Vagina (tissue), 2 donors: ENCODE measurements at regions not wholly inside any gene's neighbourhood (a gene's known extent, or its start where the extent isn't known, plus 50 kb on each side); places are given as distances from the start of the nearest gene placed in this dataset.

Source experiments
- POLR2A ChIP-seq, 2 donors: fragments of 450-650 bp; IDR thresholded peaks; one replicate each; pipeline ENCODE4 v1.6.1; 2017; ENCODE audit warnings: antibody characterized with exemption in 2 of 2, mild to moderate bottlenecking in 2 of 2, moderate library complexity in 2 of 2
- POLR2AphosphoS5 ChIP-seq, 2 donors: sonication (generic); formaldehyde crosslinking; IDR thresholded peaks; one replicate each; pipeline ENCODE4 v1.9.0; 2017; ENCODE audit warnings: antibody characterized with exemption in 2 of 2, mild to moderate bottlenecking in 2 of 2, low read depth in 1 of 2; ENCODE audit not compliant: insufficient read depth in 1 of 2
- TF ChIP-seq, protein P1 (sequence below), 3 experiments: fragments of 450-650 bp in 2 of 3; fragments of 200-600 bp in 1 of 3; sonication (generic) in 1 of 3; IDR thresholded peaks; one replicate each; pipeline ENCODE4 v1.5.1; 2017 to 2019; ENCODE audit warnings: antibody characterized with exemption in 3 of 3, mild to moderate bottlenecking in 2 of 3, moderate library complexity in 2 of 3

GRCh38 chr16:47903470-47903869, 252.3 kb downstream of the ABCC12 start:
- TF ChIP-seq, protein P1, sequence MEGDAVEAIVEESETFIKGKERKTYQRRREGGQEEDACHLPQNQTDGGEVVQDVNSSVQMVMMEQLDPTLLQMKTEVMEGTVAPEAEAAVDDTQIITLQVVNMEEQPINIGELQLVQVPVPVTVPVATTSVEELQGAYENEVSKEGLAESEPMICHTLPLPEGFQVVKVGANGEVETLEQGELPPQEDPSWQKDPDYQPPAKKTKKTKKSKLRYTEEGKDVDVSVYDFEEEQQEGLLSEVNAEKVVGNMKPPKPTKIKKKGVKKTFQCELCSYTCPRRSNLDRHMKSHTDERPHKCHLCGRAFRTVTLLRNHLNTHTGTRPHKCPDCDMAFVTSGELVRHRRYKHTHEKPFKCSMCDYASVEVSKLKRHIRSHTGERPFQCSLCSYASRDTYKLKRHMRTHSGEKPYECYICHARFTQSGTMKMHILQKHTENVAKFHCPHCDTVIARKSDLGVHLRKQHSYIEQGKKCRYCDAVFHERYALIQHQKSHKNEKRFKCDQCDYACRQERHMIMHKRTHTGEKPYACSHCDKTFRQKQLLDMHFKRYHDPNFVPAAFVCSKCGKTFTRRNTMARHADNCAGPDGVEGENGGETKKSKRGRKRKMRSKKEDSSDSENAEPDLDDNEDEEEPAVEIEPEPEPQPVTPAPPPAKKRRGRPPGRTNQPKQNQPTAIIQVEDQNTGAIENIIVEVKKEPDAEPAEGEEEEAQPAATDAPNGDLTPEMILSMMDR (IDR thresholded peaks at IDR 0.05): no peak
- TF ChIP-seq POLR2AphosphoS5 (IDR thresholded peaks at IDR 0.05; ENCODE audit: insufficient read depth in 1 of 2, low read depth in 1 of 2) (no peak), POLR2A (IDR thresholded peaks at IDR 0.05) (no peak)
